LNCAP (cell line): ENCODE measurements at regions not wholly inside any gene's neighbourhood (a gene's known extent, or its start where the extent isn't known, plus 50 kb on each side); places are given as distances from the start of the nearest gene placed in this dataset.

ENCODE experiments used
- CTCF ChIP-seq: fragments of 450-650 bp; IDR thresholded peaks from 2 replicates; pipeline ENCODE4 v1.5.1; 2017; ENCODE audit warnings: mild to moderate bottlenecking

- TF ChIP-seq CTCF, result no peak
Observed at GRCh38 chr18:61141691-61142090, 191.5 kb upstream of the CDH20 start.

GRCh38 chr18:61148322-61148721 is 184.9 kb upstream of the CDH20 start:
- TF ChIP-seq CTCF, result no peak

GRCh38 chr18:61149786-61150185 is 183.4 kb upstream of the CDH20 start:
- TF ChIP-seq CTCF, result no peak

GRCh38 chr18:61153571-61153970 is 179.7 kb upstream of the CDH20 start:
- no peak for TF ChIP-seq CTCF

GRCh38 chr18:61154866-61155265 is 178.4 kb upstream of the CDH20 start:
- no peak for TF ChIP-seq CTCF

GRCh38 chr18:61155586-61155985 is 177.6 kb upstream of the CDH20 start:
- no peak for TF ChIP-seq CTCF

GRCh38 chr18:61157451-61157850 is 175.8 kb upstream of the CDH20 start:
- TF ChIP-seq CTCF, result no peak

- TF ChIP-seq CTCF, result no peak
Observed at GRCh38 chr18:61159246-61159645, 174.0 kb upstream of the CDH20 start.
